Esophagus squamous epithelium (tissue), 4 donors: ENCODE measurements at regions not wholly inside any gene's neighbourhood (a gene's known extent, or its start where the extent isn't known, plus 50 kb on each side); places are given as distances from the start of the nearest gene placed in this dataset.

ENCODE experiments used
- POLR2A ChIP-seq, 4 donors: fragments of 450-650 bp; IDR thresholded peaks; one replicate each; pipeline ENCODE4 v1.6.1; 2017; ENCODE audit warnings: antibody characterized with exemption in 4 of 4, mild to moderate bottlenecking in 4 of 4, moderate library complexity in 3 of 4
- TF ChIP-seq, protein P1 (sequence below), 6 experiments: fragments of 450-650 bp in 4 of 6; fragments of 200-600 bp in 2 of 6; sonication (generic) in 2 of 6; IDR thresholded peaks; one replicate each; pipeline ENCODE4 v1.5.1; 2016 to 2019; ENCODE audit warnings: antibody characterized with exemption in 6 of 6, mild to moderate bottlenecking in 4 of 6, moderate library complexity in 4 of 6

DNA sequence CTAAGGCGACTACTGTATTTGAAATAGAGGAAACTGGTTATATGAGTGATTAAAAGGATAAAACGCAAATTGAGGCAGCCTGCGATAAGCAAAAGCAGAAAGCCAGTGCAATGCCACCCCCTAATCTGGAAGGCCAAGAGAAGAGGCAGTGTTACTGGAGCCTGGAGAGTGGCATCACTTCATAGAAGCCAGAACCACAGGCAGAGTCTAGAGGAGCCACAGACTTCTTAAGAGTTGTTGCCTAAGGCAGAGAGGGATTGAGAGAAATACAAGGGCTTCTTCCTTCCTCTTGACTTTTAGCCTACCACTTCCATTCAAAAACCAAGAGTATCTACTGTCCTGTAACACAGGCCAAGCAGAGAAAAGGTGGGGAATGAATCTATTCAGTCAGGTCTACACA lies 94.9 kb upstream of the SKAP2 start:
- TF ChIP-seq, protein P1, sequence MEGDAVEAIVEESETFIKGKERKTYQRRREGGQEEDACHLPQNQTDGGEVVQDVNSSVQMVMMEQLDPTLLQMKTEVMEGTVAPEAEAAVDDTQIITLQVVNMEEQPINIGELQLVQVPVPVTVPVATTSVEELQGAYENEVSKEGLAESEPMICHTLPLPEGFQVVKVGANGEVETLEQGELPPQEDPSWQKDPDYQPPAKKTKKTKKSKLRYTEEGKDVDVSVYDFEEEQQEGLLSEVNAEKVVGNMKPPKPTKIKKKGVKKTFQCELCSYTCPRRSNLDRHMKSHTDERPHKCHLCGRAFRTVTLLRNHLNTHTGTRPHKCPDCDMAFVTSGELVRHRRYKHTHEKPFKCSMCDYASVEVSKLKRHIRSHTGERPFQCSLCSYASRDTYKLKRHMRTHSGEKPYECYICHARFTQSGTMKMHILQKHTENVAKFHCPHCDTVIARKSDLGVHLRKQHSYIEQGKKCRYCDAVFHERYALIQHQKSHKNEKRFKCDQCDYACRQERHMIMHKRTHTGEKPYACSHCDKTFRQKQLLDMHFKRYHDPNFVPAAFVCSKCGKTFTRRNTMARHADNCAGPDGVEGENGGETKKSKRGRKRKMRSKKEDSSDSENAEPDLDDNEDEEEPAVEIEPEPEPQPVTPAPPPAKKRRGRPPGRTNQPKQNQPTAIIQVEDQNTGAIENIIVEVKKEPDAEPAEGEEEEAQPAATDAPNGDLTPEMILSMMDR (IDR thresholded peaks at IDR 0.05) = no peak
- no peak for TF ChIP-seq POLR2A (IDR thresholded peaks at IDR 0.05)
